ENCODE measurements at regions not wholly inside any gene's neighbourhood (a gene's known extent, or its start where the extent isn't known, plus 50 kb on each side); places are given as distances from the start of the nearest gene placed in this dataset.
A peak's percentile ranks its signal among the peaks of the same experiment; 100 is the strongest.
"Not testable (repeated sequence)": the region's sequence is repeated elsewhere in the genome, so short reads cannot be mapped to it uniquely, and the experiment has no call there.

- DNase-seq: no peak
These were observed 162.8 kb downstream of the SMAD6 start for GRCh38 chr15:66864871-66865281.

GRCh38 chr15:66865622-66866611 is 163.9 kb downstream of the SMAD6 start:
- no peak for DNase-seq

GRCh38 chr15:66866656-66867055 is 164.6 kb downstream of the SMAD6 start:
- no peak for DNase-seq

- no peak for DNase-seq
These were observed 166.9 kb downstream of the SMAD6 start for GRCh38 chr15:66868918-66869317.

GRCh38 chr15:66870880-66871388 is 168.9 kb downstream of the SMAD6 start:
- no peak for DNase-seq

- DNase-seq: no peak
These were observed 170.4 kb downstream of the SMAD6 start for GRCh38 chr15:66872405-66872804.

GRCh38 chr15:66873331-66873730 is 171.3 kb downstream of the SMAD6 start:
- DNase-seq: not testable (repeated sequence)

- DNase-seq: no peak
These were observed 171.8 kb downstream of the SMAD6 start for GRCh38 chr15:66873856-66874255.

GRCh38 chr15:66875588-66876420 is 173.8 kb downstream of the SMAD6 start:
- DNase-seq: no peak

GRCh38 chr15:66876421-66876730 is 174.3 kb downstream of the SMAD6 start:
- no peak for DNase-seq

- no peak for DNase-seq
These were observed 174.9 kb downstream of the SMAD6 start for GRCh38 chr15:66876731-66877476.

- peak; percentile 72 for DNase-seq
These were observed 175.6 kb downstream of the SMAD6 start for GRCh38 chr15:66877477-66878271.

- no peak for DNase-seq
These were observed 176.7 kb downstream of the SMAD6 start for GRCh38 chr15:66878761-66879160.

- DNase-seq: no peak
These were observed 177.7 kb downstream of the SMAD6 start for GRCh38 chr15:66879531-66880368.

GRCh38 chr15:66880380-66881155 is 178.5 kb downstream of the SMAD6 start:
- DNase-seq: no peak

- no peak for DNase-seq
These were observed 179.3 kb downstream of the SMAD6 start for GRCh38 chr15:66881173-66881905.

- peak; percentile 39 for DNase-seq
These were observed 180.4 kb downstream of the SMAD6 start for GRCh38 chr15:66882251-66883020.

Measured in muscle of arm (tissue), 1 donor.